Loucy (cell line): ENCODE measurements at regions not wholly inside any gene's neighbourhood (a gene's known extent, or its start where the extent isn't known, plus 50 kb on each side); places are given as distances from the start of the nearest gene placed in this dataset.

Experiments
- H2AFZ ChIP-seq: fragments of 200-600 bp; sonication (generic); 2 replicates; pipeline ENCODE4 v1.6.0; 2016; ENCODE audit warnings: antibody characterized with exemption, mild to moderate bottlenecking, low read length, moderate library complexity
- H3F3A ChIP-seq: fragments of 200-600 bp; 2 replicates; pipeline ENCODE4 v1.6.0; 2016; ENCODE audit warnings: antibody characterized with exemption, low read depth, mild to moderate bottlenecking
- H3K27me3 ChIP-seq: fragments of 200-600 bp; sonication (generic); 2 replicates; pipeline ENCODE4 v1.6.1; 2014; ENCODE audit warnings: low read length, mild to moderate bottlenecking; ENCODE audit not compliant: insufficient read depth, poor library complexity, severe bottlenecking
- H3K36me3 ChIP-seq: fragments of 200-600 bp; sonication (generic); 2 replicates; pipeline ENCODE4 v1.6.1; 2016; ENCODE audit warnings: low read length; ENCODE audit not compliant: insufficient read depth
- H3K4me1 ChIP-seq: fragments of 200-600 bp; sonication (generic); 2 replicates; pipeline ENCODE4 v1.5.1; 2014; ENCODE audit warnings: low read length, mild to moderate bottlenecking; ENCODE audit not compliant: insufficient read depth, poor library complexity, severe bottlenecking
- H3K4me2 ChIP-seq: fragments of 200-600 bp; sonication (generic); 2 replicates; pipeline ENCODE4 v1.6.0; 2014; ENCODE audit warnings: antibody characterized with exemption, low read length, low read depth, mild to moderate bottlenecking; ENCODE audit not compliant: poor library complexity, severe bottlenecking
- H3K4me3 ChIP-seq: fragments of 200-600 bp; sonication (generic); 2 replicates; pipeline ENCODE4 v1.5.1; 2014; ENCODE audit warnings: low read length, mild to moderate bottlenecking, mixed read lengths; ENCODE audit not compliant: poor library complexity, severe bottlenecking
- H3K79me2 ChIP-seq: fragments of 200-600 bp; sonication (generic); 2 replicates; pipeline ENCODE4 v1.6.1; 2014; ENCODE audit warnings: low read length; ENCODE audit not compliant: insufficient read depth
- H3K9ac ChIP-seq: fragments of 200-600 bp; sonication (generic); 2 replicates; pipeline ENCODE4 v1.6.0; 2014; ENCODE audit warnings: mild to moderate bottlenecking, low read depth, low read length, moderate library complexity; ENCODE audit not compliant: poor library complexity, severe bottlenecking
- H3K9me2 ChIP-seq: fragments of 200-600 bp; sonication (generic); replicated peaks from 2 replicates; pipeline ENCODE4 v1.6.1; 2016; ENCODE audit warnings: low read depth, low read length, mixed read lengths
- H3K9me3 ChIP-seq: fragments of 200-600 bp; sonication (generic); 2 replicates; pipeline ENCODE4 v1.6.1; 2014; ENCODE audit warnings: mild to moderate bottlenecking, antibody characterized with exemption, low read length, low read depth; ENCODE audit not compliant: insufficient read depth
- H4K20me1 ChIP-seq: fragments of 200-600 bp; sonication (generic); 2 replicates; pipeline ENCODE4 v1.6.0; 2014; ENCODE audit warnings: antibody characterized with exemption, low read length, mild to moderate bottlenecking; ENCODE audit not compliant: insufficient read depth, poor library complexity, severe bottlenecking
- EZH2phosphoT487 ChIP-seq: fragments of 200-600 bp; IDR thresholded peaks from 2 replicates; pipeline ENCODE4 v1.6.1; 2018; ENCODE audit warnings: antibody characterized with exemption, mild to moderate bottlenecking, moderate library complexity, borderline replicate concordance
- TF ChIP-seq, protein P1 (sequence below): fragments of 200-600 bp; sonication (generic); conservative IDR thresholded peaks from 2 replicates; pipeline ENCODE4 v1.5.1; 2014; ENCODE audit warnings: mild to moderate bottlenecking, antibody characterized with exemption, low read length

DNA sequence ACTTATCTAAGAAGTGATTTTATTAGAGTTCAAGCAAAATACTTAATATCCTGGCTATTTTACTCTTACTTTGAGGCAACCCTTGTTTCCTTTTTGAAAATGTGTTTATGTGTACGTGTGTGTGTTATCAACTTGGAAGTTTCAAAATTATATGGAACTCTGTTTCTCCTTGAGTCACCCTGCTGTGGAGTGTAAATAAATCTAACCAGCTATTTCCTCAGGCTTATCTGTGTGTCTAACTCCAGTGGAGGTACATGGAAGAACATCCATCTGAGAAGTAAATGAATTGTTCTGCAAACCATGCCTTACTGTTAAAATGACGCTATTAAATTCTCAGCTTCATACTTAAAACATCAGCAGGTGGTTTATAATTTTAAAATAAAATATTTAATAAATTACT lies 583.4 kb upstream of the SLITRK5 start:
- Histone ChIP-seq H3K9me2 (no peaks in the 10 kb centered on the region), H3K36me3 (no peaks in the 10 kb centered on the region), H3F3A (no peaks in the 10 kb centered on the region), H3K79me2 (no peaks in the 10 kb centered on the region), H4K20me1 (no peaks in the 10 kb centered on the region), H3K4me1 (no peaks in the 10 kb centered on the region), H2AFZ (no peak overlapping the region), H3K9ac (no peak overlapping the region), H3K9me3 (no peaks in the 10 kb centered on the region), H3K4me3 (no peak overlapping the region), H3K27me3 (no peaks in the 10 kb centered on the region), H3K4me2 (no peak overlapping the region)
- TF ChIP-seq, protein P1, sequence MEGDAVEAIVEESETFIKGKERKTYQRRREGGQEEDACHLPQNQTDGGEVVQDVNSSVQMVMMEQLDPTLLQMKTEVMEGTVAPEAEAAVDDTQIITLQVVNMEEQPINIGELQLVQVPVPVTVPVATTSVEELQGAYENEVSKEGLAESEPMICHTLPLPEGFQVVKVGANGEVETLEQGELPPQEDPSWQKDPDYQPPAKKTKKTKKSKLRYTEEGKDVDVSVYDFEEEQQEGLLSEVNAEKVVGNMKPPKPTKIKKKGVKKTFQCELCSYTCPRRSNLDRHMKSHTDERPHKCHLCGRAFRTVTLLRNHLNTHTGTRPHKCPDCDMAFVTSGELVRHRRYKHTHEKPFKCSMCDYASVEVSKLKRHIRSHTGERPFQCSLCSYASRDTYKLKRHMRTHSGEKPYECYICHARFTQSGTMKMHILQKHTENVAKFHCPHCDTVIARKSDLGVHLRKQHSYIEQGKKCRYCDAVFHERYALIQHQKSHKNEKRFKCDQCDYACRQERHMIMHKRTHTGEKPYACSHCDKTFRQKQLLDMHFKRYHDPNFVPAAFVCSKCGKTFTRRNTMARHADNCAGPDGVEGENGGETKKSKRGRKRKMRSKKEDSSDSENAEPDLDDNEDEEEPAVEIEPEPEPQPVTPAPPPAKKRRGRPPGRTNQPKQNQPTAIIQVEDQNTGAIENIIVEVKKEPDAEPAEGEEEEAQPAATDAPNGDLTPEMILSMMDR: no peak
- TF ChIP-seq EZH2phosphoT487: no peak

DNA sequence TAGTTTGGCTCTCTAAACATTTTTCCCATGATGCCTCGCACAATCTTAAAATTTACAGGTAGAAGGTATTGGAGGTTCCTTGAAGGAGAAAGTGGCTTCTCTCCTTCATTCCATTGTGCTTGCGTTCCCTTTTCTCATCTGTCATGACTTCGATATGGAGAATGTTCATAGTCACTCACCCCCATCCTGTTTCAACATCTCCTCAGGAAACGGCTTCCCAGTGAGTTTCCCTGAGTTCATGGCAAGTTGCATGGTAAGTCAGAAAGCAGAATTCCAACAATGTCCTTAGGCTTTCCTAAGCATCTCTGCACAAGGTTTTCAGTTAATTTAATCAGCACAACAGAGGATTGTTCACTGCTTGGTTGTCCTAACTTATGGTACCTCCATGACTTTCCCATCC lies 581.8 kb upstream of the SLITRK5 start:
- Histone ChIP-seq H3K4me1 (no peaks in the 10 kb centered on the region), H3K27me3 (no peaks in the 10 kb centered on the region), H3K4me3 (no peak overlapping the region), H3K36me3 (no peaks in the 10 kb centered on the region), H3K9me2 (no peaks in the 10 kb centered on the region), H3K9ac (no peak overlapping the region), H3K79me2 (no peaks in the 10 kb centered on the region), H3K9me3 (no peaks in the 10 kb centered on the region), H4K20me1 (no peaks in the 10 kb centered on the region), H2AFZ (no peak overlapping the region), H3K4me2 (no peak overlapping the region), H3F3A (no peaks in the 10 kb centered on the region)
- TF ChIP-seq, protein P1: no peak
- no peak for TF ChIP-seq EZH2phosphoT487

DNA sequence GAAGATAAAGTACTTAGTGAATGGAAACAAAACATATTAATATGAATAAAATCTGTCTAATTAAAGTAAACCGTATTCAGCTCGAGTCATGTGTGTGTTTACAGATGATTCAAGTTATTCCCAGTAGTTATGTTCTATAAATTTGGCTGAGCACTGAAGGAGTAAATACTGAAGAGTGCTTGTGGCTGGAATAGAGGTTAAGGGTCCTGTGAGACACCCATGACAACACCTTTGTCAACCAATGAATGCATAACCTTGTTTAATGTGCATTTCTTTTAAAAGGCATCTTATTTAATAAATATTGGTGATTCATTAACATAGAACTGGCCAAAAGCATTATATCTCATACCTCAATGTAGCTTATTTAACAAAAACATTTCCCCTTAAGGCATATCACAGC lies 577.8 kb upstream of the SLITRK5 start:
- no peaks in the 10 kb centered on the region for H3K27me3 ChIP-seq
- H3K9ac ChIP-seq: no peak overlapping the region
- H3K36me3 ChIP-seq: no peaks in the 10 kb centered on the region
- TF ChIP-seq, protein P1: no peak
- TF ChIP-seq EZH2phosphoT487: no peak
- no peak overlapping the region for H3K4me2 ChIP-seq
- no peaks in the 10 kb centered on the region for H3K4me1 ChIP-seq
- H3K79me2 ChIP-seq: no peaks in the 10 kb centered on the region
- no peaks in the 10 kb centered on the region for H4K20me1 ChIP-seq
- no peaks in the 10 kb centered on the region for H3K9me2 ChIP-seq
- no peaks in the 10 kb centered on the region for H3K9me3 ChIP-seq
- no peaks in the 10 kb centered on the region for H3F3A ChIP-seq
- H2AFZ ChIP-seq: no peak overlapping the region
- H3K4me3 ChIP-seq: no peak overlapping the region
